ENCODE measurements at regions not wholly inside any gene's neighbourhood (a gene's known extent, or its start where the extent isn't known, plus 50 kb on each side); places are given as distances from the start of the nearest gene placed in this dataset.

DNA sequence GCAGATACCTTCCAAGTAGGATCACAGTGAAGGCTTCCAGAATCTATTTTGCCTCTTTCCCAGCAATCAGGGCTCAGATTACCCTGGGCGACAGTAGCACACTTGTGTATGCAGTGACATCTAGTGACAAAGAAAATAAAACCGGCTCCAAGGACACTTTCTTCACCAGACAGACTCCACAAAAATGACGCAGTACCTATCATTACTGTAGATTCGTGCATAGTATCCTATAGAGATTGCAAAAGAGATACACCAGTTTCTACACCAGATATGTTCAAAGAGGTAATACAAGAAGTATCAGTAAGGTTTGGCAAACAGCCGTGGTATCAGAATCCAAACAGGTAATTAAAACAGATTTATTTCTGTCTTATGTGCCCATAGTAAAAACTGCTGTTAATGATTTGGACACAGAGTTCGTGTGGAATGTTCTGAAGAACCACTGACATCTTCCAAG is 600.4 kb upstream of the JAG1 start:
- Mint-ChIP-seq H3K27me3 (ENCODE audit: low read depth) (no peaks in the 10 kb centered on the region), H3K36me3 (ENCODE audit: insufficient read depth in 2 of 2) (no peaks in the 10 kb centered on the region), H3K27ac (no peak overlapping the region), H3K4me1 (ENCODE audit: low read depth) (no peaks in the 10 kb centered on the region), H3K9me3 (peaks cover 3 to 6% of the 10 kb centered on the region in 2 donors), H3K4me3 (no peak overlapping the region)
- no peak for ATAC-seq (replicated peaks in 1 of 2)
- DNase-seq = no peak

- Mint-ChIP-seq H3K27ac (no peak overlapping the region), H3K27me3 (ENCODE audit: low read depth) (no peaks in the 10 kb centered on the region), H3K4me1 (ENCODE audit: low read depth) (no peaks in the 10 kb centered on the region), H3K36me3 (ENCODE audit: insufficient read depth in 2 of 2) (no peaks in the 10 kb centered on the region), H3K9me3 (peaks cover 3 to 6% of the 10 kb centered on the region in 2 donors), H3K4me3 (no peak overlapping the region)
- no peak for DNase-seq
- no peak for ATAC-seq (replicated peaks in 1 of 2)
Measured at GRCh38 chr20:11275740-11276139, 601.9 kb upstream of the JAG1 start.

DNA sequence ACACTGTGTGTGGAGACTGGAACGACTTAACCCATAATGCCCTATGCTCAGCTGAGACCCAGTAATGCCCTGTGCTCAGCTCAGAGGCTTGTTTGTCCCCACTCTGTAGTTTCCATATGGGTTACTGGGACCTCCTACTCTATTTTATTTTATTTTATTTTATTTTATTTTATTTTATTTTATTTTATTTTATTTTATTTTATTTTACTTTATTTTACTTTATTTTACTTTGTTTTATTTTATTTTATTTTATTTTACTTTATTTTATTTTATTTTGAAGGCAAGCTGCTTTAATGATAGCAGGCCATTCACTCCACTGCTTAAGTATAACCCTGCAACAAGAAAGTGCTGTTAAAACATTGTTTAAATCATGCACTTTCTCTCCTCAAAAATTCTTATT is 603.4 kb upstream of the JAG1 start:
- Mint-ChIP-seq H3K4me1 (ENCODE audit: low read depth) (no peaks in the 10 kb centered on the region), H3K9me3 (peaks cover 3 to 6% of the 10 kb centered on the region in 2 donors), H3K36me3 (ENCODE audit: insufficient read depth in 2 of 2) (no peaks in the 10 kb centered on the region), H3K4me3 (no peak overlapping the region), H3K27me3 (ENCODE audit: low read depth) (no peaks in the 10 kb centered on the region), H3K27ac (no peak overlapping the region)
- no peak for ATAC-seq (replicated peaks in 1 of 2)
- DNase-seq = no peak

GRCh38 chr20:11277858-11278257 is 604.1 kb upstream of the JAG1 start:
- Mint-ChIP-seq H3K27ac (no peak overlapping the region), H3K4me1 (ENCODE audit: low read depth) (no peaks in the 10 kb centered on the region), H3K4me3 (no peak overlapping the region), H3K9me3 (peaks cover 3 to 10% of the 10 kb centered on the region in 2 donors), H3K36me3 (ENCODE audit: insufficient read depth in 2 of 2) (no peaks in the 10 kb centered on the region), H3K27me3 (ENCODE audit: low read depth) (no peaks in the 10 kb centered on the region)
- ATAC-seq (replicated peaks in 1 of 2) = no peak
- no peak for DNase-seq

DNA sequence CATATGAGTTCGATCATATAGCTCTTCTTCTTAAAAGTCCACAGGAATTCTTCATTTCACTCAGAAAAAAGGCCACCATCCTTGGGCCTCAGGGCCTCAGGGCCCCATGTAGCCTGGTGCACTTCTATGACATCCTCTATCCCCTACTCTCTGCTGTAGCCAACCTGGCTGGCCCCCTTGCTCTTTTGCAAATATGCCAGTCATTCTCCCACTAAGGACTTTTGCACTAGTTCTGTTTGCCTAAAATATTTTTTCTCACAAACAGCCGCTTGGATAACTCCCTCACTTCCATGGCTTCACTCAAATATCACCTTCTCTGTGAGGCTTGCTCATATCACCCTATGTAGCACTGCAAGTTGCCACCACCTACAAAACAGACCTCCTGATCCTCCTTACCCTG is 604.7 kb upstream of the JAG1 start:
- Mint-ChIP-seq H3K36me3 (ENCODE audit: insufficient read depth in 2 of 2) (no peaks in the 10 kb centered on the region), H3K27ac (no peak overlapping the region), H3K27me3 (ENCODE audit: low read depth) (no peaks in the 10 kb centered on the region), H3K4me1 (ENCODE audit: low read depth) (no peaks in the 10 kb centered on the region), H3K9me3 (peaks cover 3 to 10% of the 10 kb centered on the region in 2 donors), H3K4me3 (no peak overlapping the region)
- no peak for ATAC-seq (replicated peaks in 1 of 2)
- no peak for DNase-seq

DNA sequence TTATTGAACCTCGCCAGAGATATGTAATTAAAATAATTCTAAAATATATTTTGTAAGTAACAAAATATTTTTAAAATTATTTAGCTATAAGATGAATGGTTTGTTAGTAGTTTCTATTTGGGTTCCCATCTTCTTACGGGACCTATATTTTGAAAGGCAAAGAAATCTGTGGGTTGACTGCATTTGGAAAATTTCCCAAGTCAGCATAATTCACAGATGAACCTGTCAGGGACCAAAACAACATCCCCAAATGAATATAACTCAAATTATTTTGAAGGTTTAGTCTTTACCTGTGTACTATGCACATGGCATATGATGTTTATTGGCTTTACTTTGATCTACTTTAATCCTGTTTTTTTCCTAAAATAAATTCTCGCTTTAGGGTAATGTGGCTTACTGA is 607.4 kb upstream of the JAG1 start:
- H3K9me3 Mint-ChIP-seq = peaks cover 3 to 10% of the 10 kb centered on the region in 2 donors
- DNase-seq (no peak), ATAC-seq (replicated peaks in 1 of 2) (no peak)
- H3K36me3 Mint-ChIP-seq (ENCODE audit: insufficient read depth in 2 of 2) = no peaks in the 10 kb centered on the region
- H3K27me3 Mint-ChIP-seq (ENCODE audit: low read depth) = no peaks in the 10 kb centered on the region
- H3K27ac Mint-ChIP-seq = no peak overlapping the region
- H3K4me3 Mint-ChIP-seq = no peak overlapping the region
- no peaks in the 10 kb centered on the region for H3K4me1 Mint-ChIP-seq (ENCODE audit: low read depth)

GRCh38 chr20:11281768-11282167 is 608.0 kb upstream of the JAG1 start:
- no peaks in the 10 kb centered on the region for H3K4me1 Mint-ChIP-seq (ENCODE audit: low read depth)
- no peak overlapping the region for H3K27ac Mint-ChIP-seq
- no peak for ATAC-seq (replicated peaks in 1 of 2)

DNA sequence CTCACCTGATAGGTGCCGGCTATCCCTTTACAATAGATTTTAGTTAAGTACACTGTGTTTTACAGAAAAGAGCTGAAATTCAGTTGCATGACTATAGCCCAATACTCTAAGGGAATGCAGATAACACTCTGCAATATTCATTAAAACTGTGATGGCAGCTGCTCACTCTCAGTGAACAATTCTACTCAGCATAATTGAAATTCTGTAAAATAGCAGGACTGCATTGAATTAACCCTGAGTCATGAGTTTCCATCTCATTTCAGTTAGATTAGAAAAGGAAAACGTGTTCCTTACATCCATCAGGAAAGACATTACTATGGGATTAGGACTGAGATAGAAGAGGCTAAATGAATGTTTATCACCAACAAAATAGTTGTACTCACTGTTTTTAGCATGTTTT is 613.3 kb upstream of the JAG1 start:
- Mint-ChIP-seq H3K4me1 (ENCODE audit: low read depth) (no peaks in the 10 kb centered on the region), H3K36me3 (ENCODE audit: insufficient read depth in 2 of 2) (no peaks in the 10 kb centered on the region), H3K9me3 (peaks cover 0 to 4% of the 10 kb centered on the region in 2 donors), H3K4me3 (no peak overlapping the region), H3K27ac (no peak overlapping the region), H3K27me3 (ENCODE audit: low read depth) (no peaks in the 10 kb centered on the region)
- DNase-seq (no peak), ATAC-seq (replicated peaks in 1 of 2) (no peak)

More at GRCh38 chr20:11281768-11282167, 608.0 kb upstream of the JAG1 start:
- DNase-seq = no peak
- H3K4me3 Mint-ChIP-seq = no peak overlapping the region
- H3K9me3 Mint-ChIP-seq = peaks cover 3 to 10% of the 10 kb centered on the region in 2 donors
- no peaks in the 10 kb centered on the region for H3K27me3 Mint-ChIP-seq (ENCODE audit: low read depth)
- no peaks in the 10 kb centered on the region for H3K36me3 Mint-ChIP-seq (ENCODE audit: insufficient read depth in 2 of 2)

GRCh38 chr20:11296221-11296620 is 621.5 kb upstream of the BTBD3 start:
- Mint-ChIP-seq H3K27me3 (ENCODE audit: low read depth) (no peaks in the 10 kb centered on the region), H3K27ac (no peak overlapping the region), H3K4me1 (ENCODE audit: low read depth) (no peaks in the 10 kb centered on the region), H3K9me3 (peaks cover 6 to 11% of the 10 kb centered on the region in 2 donors), H3K4me3 (no peak overlapping the region), H3K36me3 (ENCODE audit: insufficient read depth in 2 of 2) (peaks cover 0 to 1% of the 10 kb centered on the region in 2 donors)
- DNase-seq (no peak), ATAC-seq (replicated peaks in 1 of 2) (no peak)

DNA sequence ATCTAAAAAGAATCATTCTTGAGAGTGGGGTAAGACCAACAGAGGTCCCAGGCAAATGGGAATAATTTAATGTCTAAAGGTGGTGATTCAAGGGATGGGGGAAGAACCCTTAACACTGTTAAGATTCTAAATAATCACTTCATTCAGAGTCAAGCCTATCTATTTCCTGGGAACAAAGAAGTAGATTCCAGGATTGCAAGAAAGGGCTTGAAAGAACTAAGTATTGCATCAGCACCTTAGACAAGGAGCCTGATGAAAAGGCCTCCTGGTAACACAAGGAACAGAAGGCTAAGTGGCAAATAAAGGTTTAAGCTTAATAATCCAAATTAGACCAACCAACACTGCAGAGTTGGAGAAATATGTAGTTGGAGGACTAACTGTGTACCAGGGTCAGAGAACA is 620.7 kb upstream of the BTBD3 start:
- ATAC-seq (replicated peaks in 1 of 2) (no peak), DNase-seq (no peak)
- Mint-ChIP-seq H3K9me3 (peaks cover 6 to 13% of the 10 kb centered on the region in 2 donors), H3K4me3 (no peak overlapping the region), H3K4me1 (ENCODE audit: low read depth) (no peaks in the 10 kb centered on the region), H3K27me3 (ENCODE audit: low read depth) (no peaks in the 10 kb centered on the region), H3K36me3 (ENCODE audit: insufficient read depth in 2 of 2) (peaks cover 0 to 1% of the 10 kb centered on the region in 2 donors), H3K27ac (no peak overlapping the region)

- Mint-ChIP-seq H3K9me3 (peaks cover 3 to 9% of the 10 kb centered on the region in 2 donors), H3K27ac (no peak overlapping the region), H3K4me1 (ENCODE audit: low read depth) (no peaks in the 10 kb centered on the region), H3K36me3 (ENCODE audit: insufficient read depth in 2 of 2) (no peaks in the 10 kb centered on the region), H3K27me3 (ENCODE audit: low read depth) (no peaks in the 10 kb centered on the region), H3K4me3 (no peak overlapping the region)
- no peak for ATAC-seq (replicated peaks in 1 of 2)
- DNase-seq = no peak
Measured at GRCh38 chr20:11301699-11302098, 616.0 kb upstream of the BTBD3 start.

DNA sequence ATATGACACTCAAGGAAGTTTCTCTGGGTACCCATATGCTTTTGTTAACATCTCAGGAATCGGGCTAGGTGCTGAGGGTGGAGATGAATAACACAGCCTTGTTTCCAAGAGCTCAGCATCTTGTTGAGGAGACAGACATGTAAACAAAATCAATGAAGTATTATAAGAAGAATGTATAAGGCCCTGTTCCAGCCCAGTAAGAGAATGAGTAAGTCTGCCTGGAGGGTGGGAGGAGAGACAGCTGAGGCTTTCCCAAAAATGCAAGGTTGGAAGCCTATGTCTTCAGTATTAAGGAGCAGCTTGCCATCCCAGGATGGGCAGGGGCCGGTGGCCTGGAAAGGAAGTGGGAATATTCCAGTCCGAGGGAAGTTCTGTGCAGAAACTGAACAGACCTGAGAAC is 615.3 kb upstream of the BTBD3 start:
- H3K4me3 Mint-ChIP-seq = no peak overlapping the region
- no peak overlapping the region for H3K27ac Mint-ChIP-seq
- H3K4me1 Mint-ChIP-seq (ENCODE audit: low read depth) = no peaks in the 10 kb centered on the region
- no peaks in the 10 kb centered on the region for H3K27me3 Mint-ChIP-seq (ENCODE audit: low read depth)
- no peak for ATAC-seq (replicated peaks in 1 of 2)
- DNase-seq = no peak
- peaks cover 6 to 10% of the 10 kb centered on the region in 2 donors for H3K9me3 Mint-ChIP-seq
- no peaks in the 10 kb centered on the region for H3K36me3 Mint-ChIP-seq (ENCODE audit: insufficient read depth in 2 of 2)

DNA sequence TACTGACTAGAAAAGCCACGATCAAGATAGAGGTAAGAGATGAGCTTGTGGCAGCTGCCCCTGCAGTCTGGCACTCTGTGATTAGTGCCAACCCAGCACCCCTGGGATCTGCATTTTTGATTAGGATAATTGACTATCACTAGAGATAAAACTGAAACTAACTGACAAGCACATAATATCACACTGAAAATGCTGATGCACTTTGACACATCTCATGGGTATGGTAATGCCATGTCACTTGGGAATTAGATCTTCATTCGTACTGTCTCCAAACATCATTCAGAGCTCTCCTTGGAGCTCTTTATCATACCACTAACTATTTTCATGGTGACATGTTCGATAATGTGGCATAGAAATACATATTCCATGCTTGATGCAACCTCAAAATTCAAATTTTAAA is 612.9 kb upstream of the BTBD3 start:
- no peak for DNase-seq
- Mint-ChIP-seq H3K9me3 (peaks cover 3 to 6% of the 10 kb centered on the region in 2 donors), H3K27me3 (ENCODE audit: low read depth) (no peaks in the 10 kb centered on the region), H3K4me1 (ENCODE audit: low read depth) (no peaks in the 10 kb centered on the region), H3K27ac (no peak overlapping the region), H3K36me3 (ENCODE audit: insufficient read depth in 2 of 2) (no peaks in the 10 kb centered on the region), H3K4me3 (no peak overlapping the region)
- no peak for ATAC-seq (replicated peaks in 1 of 2)

GRCh38 chr20:11305406-11305805 is 612.3 kb upstream of the BTBD3 start:
- no peaks in the 10 kb centered on the region for H3K4me1 Mint-ChIP-seq (ENCODE audit: low read depth)
- H3K4me3 Mint-ChIP-seq = no peak overlapping the region
- DNase-seq (no peak), ATAC-seq (replicated peaks in 1 of 2) (no peak)
- H3K27me3 Mint-ChIP-seq (ENCODE audit: low read depth) = no peaks in the 10 kb centered on the region
- H3K27ac Mint-ChIP-seq = no peak overlapping the region
- H3K36me3 Mint-ChIP-seq (ENCODE audit: insufficient read depth in 2 of 2) = no peaks in the 10 kb centered on the region
- H3K9me3 Mint-ChIP-seq = peaks cover 3 to 6% of the 10 kb centered on the region in 2 donors

Measured in activated T-cell treated with anti-CD3 and anti-CD28 coated beads, Interleukin-2, amount 50 U/mL, for 72 hours (primary cell).